ENCODE measurements at regions not wholly inside any gene's neighbourhood (a gene's known extent, or its start where the extent isn't known, plus 50 kb on each side); places are given as distances from the start of the nearest gene placed in this dataset.

DNA sequence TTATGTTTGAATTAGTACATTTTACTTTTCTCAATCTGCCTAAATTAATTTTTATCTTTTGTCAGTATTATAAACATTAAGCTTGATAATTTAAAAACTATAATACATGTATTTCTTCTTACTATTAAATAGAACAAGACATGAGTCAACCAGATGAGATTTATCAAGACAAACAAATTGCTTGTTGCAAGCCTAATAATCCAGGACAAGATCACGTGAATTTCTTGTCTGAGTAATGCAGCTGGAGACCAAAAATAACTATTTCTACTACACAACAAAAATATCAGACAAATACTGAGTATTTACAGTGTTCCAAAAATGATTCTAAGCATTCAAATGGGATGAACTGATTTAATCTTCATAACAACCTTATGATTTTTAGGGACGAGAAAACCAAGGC lies 339.1 kb upstream of the PRR16 start:
- ChIA-PET POLR2A (no interaction called here), CTCF (ENCODE audit: low intra/inter-chr PET ratio, low total read pairs) (no interaction called here)
- TF ChIP-seq ZNF547 (CRISPR knock-in tag; IDR thresholded peaks at IDR 0.05), result no peak
- no peak for TF ChIP-seq U2AF2 (IDR thresholded peaks at IDR 0.05; ENCODE audit: low read depth, low read length)
- TF ChIP-seq ZNF180 (CRISPR knock-in tag; IDR thresholded peaks at IDR 0.05; ENCODE audit: borderline replicate concordance, low read depth), result no peak
- TF ChIP-seq, protein P1, sequence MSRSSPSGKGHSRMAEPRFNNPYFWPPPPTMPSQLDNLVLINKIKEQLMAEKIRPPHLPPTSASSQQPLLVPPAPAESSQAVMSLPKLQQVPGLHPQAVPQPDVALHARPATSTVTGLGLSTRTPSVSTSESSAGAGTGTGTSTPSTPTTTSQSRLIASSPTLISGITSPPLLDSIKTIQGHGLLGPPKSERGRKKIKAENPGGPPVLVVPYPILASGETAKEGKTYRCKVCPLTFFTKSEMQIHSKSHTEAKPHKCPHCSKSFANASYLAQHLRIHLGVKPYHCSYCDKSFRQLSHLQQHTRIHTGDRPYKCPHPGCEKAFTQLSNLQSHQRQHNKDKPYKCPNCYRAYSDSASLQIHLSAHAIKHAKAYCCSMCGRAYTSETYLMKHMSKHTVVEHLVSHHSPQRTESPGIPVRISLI (CRISPR knock-in tag; IDR thresholded peaks at IDR 0.05; ENCODE audit: borderline replicate concordance), result no peak
- TF ChIP-seq FOXK2 (IDR thresholded peaks at IDR 0.05), result no peak
- no peak for TF ChIP-seq TEAD3 (CRISPR knock-in tag; optimal IDR thresholded peaks at IDR 0.05; ENCODE audit: borderline replicate concordance)
- no peak for TF ChIP-seq ZNF44 (CRISPR knock-in tag; IDR thresholded peaks at IDR 0.05)
- TF ChIP-seq, protein P2, sequence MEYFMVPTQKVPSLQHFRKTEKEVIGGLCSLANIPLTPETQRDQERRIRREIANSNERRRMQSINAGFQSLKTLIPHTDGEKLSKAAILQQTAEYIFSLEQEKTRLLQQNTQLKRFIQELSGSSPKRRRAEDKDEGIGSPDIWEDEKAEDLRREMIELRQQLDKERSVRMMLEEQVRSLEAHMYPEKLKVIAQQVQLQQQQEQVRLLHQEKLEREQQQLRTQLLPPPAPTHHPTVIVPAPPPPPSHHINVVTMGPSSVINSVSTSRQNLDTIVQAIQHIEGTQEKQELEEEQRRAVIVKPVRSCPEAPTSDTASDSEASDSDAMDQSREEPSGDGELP (IDR thresholded peaks at IDR 0.05; ENCODE audit: borderline replicate concordance, low read depth), result no peak
- TF ChIP-seq ZNF713 (CRISPR knock-in tag; IDR thresholded peaks at IDR 0.05), result no peak
- no peak for TF ChIP-seq ZFX (CRISPR knock-in tag; IDR thresholded peaks at IDR 0.05; ENCODE audit: low read depth)
- no peak for TF ChIP-seq IKZF4 (CRISPR knock-in tag; IDR thresholded peaks at IDR 0.05; ENCODE audit: borderline replicate concordance, low read depth, not compliant biosample characterization)
- no peak for TF ChIP-seq CEBPG (CRISPR knock-in tag; IDR thresholded peaks at IDR 0.05)
- TF ChIP-seq, protein P3, sequence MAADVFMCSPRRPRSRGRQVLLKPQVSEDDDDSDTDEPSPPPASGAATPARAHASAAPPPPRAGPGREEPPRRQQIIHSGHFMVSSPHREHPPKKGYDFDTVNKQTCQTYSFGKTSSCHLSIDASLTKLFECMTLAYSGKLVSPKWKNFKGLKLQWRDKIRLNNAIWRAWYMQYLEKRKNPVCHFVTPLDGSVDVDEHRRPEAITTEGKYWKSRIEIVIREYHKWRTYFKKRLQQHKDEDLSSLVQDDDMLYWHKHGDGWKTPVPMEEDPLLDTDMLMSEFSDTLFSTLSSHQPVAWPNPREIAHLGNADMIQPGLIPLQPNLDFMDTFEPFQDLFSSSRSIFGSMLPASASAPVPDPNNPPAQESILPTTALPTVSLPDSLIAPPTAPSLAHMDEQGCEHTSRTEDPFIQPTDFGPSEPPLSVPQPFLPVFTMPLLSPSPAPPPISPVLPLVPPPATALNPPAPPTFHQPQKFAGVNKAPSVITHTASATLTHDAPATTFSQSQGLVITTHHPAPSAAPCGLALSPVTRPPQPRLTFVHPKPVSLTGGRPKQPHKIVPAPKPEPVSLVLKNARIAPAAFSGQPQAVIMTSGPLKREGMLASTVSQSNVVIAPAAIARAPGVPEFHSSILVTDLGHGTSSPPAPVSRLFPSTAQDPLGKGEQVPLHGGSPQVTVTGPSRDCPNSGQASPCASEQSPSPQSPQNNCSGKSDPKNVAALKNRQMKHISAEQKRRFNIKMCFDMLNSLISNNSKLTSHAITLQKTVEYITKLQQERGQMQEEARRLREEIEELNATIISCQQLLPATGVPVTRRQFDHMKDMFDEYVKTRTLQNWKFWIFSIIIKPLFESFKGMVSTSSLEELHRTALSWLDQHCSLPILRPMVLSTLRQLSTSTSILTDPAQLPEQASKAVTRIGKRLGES (CRISPR knock-in tag; IDR thresholded peaks at IDR 0.05; ENCODE audit: borderline replicate concordance), result no peak
- TF ChIP-seq, protein P4, sequence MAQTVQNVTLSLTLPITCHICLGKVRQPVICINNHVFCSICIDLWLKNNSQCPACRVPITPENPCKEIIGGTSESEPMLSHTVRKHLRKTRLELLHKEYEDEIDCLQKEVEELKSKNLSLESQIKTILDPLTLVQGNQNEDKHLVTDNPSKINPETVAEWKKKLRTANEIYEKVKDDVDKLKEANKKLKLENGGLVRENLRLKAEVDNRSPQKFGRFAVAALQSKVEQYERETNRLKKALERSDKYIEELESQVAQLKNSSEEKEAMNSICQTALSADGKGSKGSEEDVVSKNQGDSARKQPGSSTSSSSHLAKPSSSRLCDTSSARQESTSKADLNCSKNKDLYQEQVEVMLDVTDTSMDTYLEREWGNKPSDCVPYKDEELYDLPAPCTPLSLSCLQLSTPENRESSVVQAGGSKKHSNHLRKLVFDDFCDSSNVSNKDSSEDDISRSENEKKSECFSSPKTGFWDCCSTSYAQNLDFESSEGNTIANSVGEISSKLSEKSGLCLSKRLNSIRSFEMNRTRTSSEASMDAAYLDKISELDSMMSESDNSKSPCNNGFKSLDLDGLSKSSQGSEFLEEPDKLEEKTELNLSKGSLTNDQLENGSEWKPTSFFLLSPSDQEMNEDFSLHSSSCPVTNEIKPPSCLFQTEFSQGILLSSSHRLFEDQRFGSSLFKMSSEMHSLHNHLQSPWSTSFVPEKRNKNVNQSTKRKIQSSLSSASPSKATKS (CRISPR knock-in tag; IDR thresholded peaks at IDR 0.05), result no peak
- TF ChIP-seq, protein P5, sequence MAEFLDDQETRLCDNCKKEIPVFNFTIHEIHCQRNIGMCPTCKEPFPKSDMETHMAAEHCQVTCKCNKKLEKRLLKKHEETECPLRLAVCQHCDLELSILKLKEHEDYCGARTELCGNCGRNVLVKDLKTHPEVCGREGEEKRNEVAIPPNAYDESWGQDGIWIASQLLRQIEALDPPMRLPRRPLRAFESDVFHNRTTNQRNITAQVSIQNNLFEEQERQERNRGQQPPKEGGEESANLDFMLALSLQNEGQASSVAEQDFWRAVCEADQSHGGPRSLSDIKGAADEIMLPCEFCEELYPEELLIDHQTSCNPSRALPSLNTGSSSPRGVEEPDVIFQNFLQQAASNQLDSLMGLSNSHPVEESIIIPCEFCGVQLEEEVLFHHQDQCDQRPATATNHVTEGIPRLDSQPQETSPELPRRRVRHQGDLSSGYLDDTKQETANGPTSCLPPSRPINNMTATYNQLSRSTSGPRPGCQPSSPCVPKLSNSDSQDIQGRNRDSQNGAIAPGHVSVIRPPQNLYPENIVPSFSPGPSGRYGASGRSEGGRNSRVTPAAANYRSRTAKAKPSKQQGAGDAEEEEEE (CRISPR knock-in tag; IDR thresholded peaks at IDR 0.05; ENCODE audit: borderline replicate concordance), result no peak
- TF ChIP-seq ZNF224 (CRISPR knock-in tag; IDR thresholded peaks at IDR 0.05), result no peak
- TF ChIP-seq IKZF1 (IDR thresholded peaks at IDR 0.05), result no peak
- Histone ChIP-seq H3K27me3 (ENCODE audit: control insufficient read depth in 1 of 2, insufficient read depth in 2 of 2, low read length in 2 of 2) (no peaks in the 10 kb centered on the region), H2AFZ (ENCODE audit: low read length) (no peak overlapping the region), H3K27ac (ENCODE audit: extremely low read length, insufficient read depth, low read length) (no peak overlapping the region), H3K4me2 (ENCODE audit: low read depth, low read length) (no peak overlapping the region), H3K4me3 (replicated peaks in 1 of 3; ENCODE audit: insufficient read depth in 1 of 3, low read depth in 2 of 3, low read length in 3 of 3) (no peak overlapping the region), H3K4me1 (ENCODE audit: insufficient read depth, low read length) (no peaks in the 10 kb centered on the region), H3K36me3 (replicated peaks in 1 of 2; ENCODE audit: control insufficient read depth in 1 of 2, insufficient read depth in 2 of 2, low read length in 2 of 2) (no peaks in the 10 kb centered on the region), H3K79me2 (ENCODE audit: insufficient read depth, low read length) (no peaks in the 10 kb centered on the region), H3K9ac (ENCODE audit: insufficient read depth, low read depth, low read length) (no peak overlapping the region), H4K20me1 (ENCODE audit: insufficient read depth, low read length) (no peaks in the 10 kb centered on the region), H3K9me3 (ENCODE audit: low read length) (no peaks in the 10 kb centered on the region)
- no TSS peak for BruUV-seq (replicated peaks)
- 0% methylated on average over 2 of the region's 2 CpGs for WGBS (ENCODE audit: low lambda C conversion rate)
- ATAC-seq (no peak), DNase-seq (ENCODE audit: low spot score) (no peak), FAIRE-seq (no peak)
- intact Hi-C loops (cut with micrococcal nuclease; ENCODE audit: unreplicated experiment), result no loop called here
- in situ Hi-C loops (cut with HindIII; ENCODE audit: extremely low pct_ligation_motif_present, low pct_unique_long_range_greater_than_20kb), result no loop called here

All from HepG2 (cell line).